GM19351 (cell line): ENCODE measurements at regions not wholly inside any gene's neighbourhood (a gene's known extent, or its start where the extent isn't known, plus 50 kb on each side); places are given as distances from the start of the nearest gene placed in this dataset.

Experiments
- ATAC-seq: cut with Tn5 transposase; IDR thresholded peaks from one replicate; pipeline ENCODE4 v1.9.1; 2021; ENCODE audit warnings: mild to moderate bottlenecking, moderate library complexity; ENCODE audit not compliant: unreplicated experiment

- no peak for ATAC-seq
Measured at GRCh38 chr9:90032296-90033027, 427.6 kb downstream of the GADD45G start.

GRCh38 chr9:90033028-90033650 lies 428.3 kb downstream of the GADD45G start:
- ATAC-seq = no peak

- no peak for ATAC-seq
Measured at GRCh38 chr9:90034071-90034470, 429.3 kb downstream of the GADD45G start.

GRCh38 chr9:90035471-90035870 lies 430.7 kb downstream of the GADD45G start:
- no peak for ATAC-seq

- no peak for ATAC-seq
Measured at GRCh38 chr9:90037146-90037797, 432.5 kb downstream of the GADD45G start.

GRCh38 chr9:90038763-90039162 lies 434.0 kb downstream of the GADD45G start:
- no peak for ATAC-seq

GRCh38 chr9:90044263-90044662 lies 439.5 kb downstream of the GADD45G start:
- no peak for ATAC-seq

- ATAC-seq = no peak
Measured at GRCh38 chr9:90044710-90045151, 439.9 kb downstream of the GADD45G start.

GRCh38 chr9:90046317-90046861 lies 441.6 kb downstream of the GADD45G start:
- no peak for ATAC-seq

- no peak for ATAC-seq
Measured at GRCh38 chr9:90047828-90048227, 443.0 kb downstream of the GADD45G start.

- no peak for ATAC-seq
Measured at GRCh38 chr9:90052366-90052765, 447.6 kb downstream of the GADD45G start.

- ATAC-seq = no peak
Measured at GRCh38 chr9:90053027-90053426, 448.2 kb downstream of the GADD45G start.

GRCh38 chr9:90054810-90055209 lies 450.0 kb downstream of the GADD45G start:
- no peak for ATAC-seq

GRCh38 chr9:90055226-90055625 lies 450.4 kb downstream of the GADD45G start:
- ATAC-seq = no peak

- no peak for ATAC-seq
Measured at GRCh38 chr9:90057361-90057760, 452.5 kb downstream of the GADD45G start.

- ATAC-seq = no peak
Measured at GRCh38 chr9:90058182-90058763, 453.5 kb downstream of the GADD45G start.

- no peak for ATAC-seq
Measured at GRCh38 chr9:90059436-90059835, 454.6 kb downstream of the GADD45G start.

GRCh38 chr9:90060256-90060655 lies 455.4 kb downstream of the GADD45G start:
- no peak for ATAC-seq

- ATAC-seq = no peak
Measured at GRCh38 chr9:90061187-90061586, 456.4 kb downstream of the GADD45G start.

GRCh38 chr9:90062982-90063381 lies 458.2 kb downstream of the GADD45G start:
- ATAC-seq = no peak

- no peak for ATAC-seq
Measured at GRCh38 chr9:90064248-90064647, 459.4 kb downstream of the GADD45G start.
